Endothelial cell of umbilical vein (primary cell): ENCODE measurements at regions not wholly inside any gene's neighbourhood (a gene's known extent, or its start where the extent isn't known, plus 50 kb on each side); places are given as distances from the start of the nearest gene placed in this dataset.
"Not testable (repeated sequence)": the region's sequence is repeated elsewhere in the genome, so short reads cannot be mapped to it uniquely, and the experiment has no call there.

Experiments
- BruUV-seq: library from RNA; stranded (reverse); fragments of 400-500 nt; replicated peaks from 2 replicates; lab custom pipeline; 2021; lab: Mats Ljungman, UMichigan
- CTCF ChIA-PET: fragments of 300-600, 350-600 bp; sonication (Branson Sonifier 250); formaldehyde crosslinking; loops from one replicate; lab custom pipeline; 2021; ENCODE audit warnings: antibody characterized with exemption, inconsistent platforms; lab: Charles Lee
- POLR2A ChIA-PET: fragments of 300-600, 350-600 bp; sonication (Branson Sonifier 250); formaldehyde crosslinking; loops from one replicate; lab custom pipeline; 2021; ENCODE audit warnings: antibody characterized with exemption, inconsistent platforms; lab: Charles Lee
- DNase-seq: peaks from one replicate; pipeline ENCODE4 v3.0.0-alpha.2; 2011; ENCODE audit warnings: low read depth, low spot score
- FAIRE-seq: peaks from 2 replicates; lab custom pipeline; 2011; peaks lifted over from hg19 to GRCh38; lab: Jason Lieb, UNC
- H2AFZ ChIP-seq: 2 replicates; pipeline ENCODE4 v1.6.0; 2012; ENCODE audit warnings: low read depth, low read length, control low read depth, inconsistent platforms
- H3K27ac ChIP-seq: 2 replicates; pipeline ENCODE4 v1.5.1; 2011; ENCODE audit warnings: low read depth, mild to moderate bottlenecking, control low read depth, low read length, moderate library complexity; ENCODE audit not compliant: insufficient read depth
- H3K27me3 ChIP-seq, 2 experiments: 2 replicates each; pipeline versions ENCODE4 v1.6.0 to v1.6.1; 2011; ENCODE audit warnings: low read length in 2 of 2, mixed read lengths in 1 of 2; ENCODE audit not compliant: control insufficient read depth in 2 of 2, insufficient read depth in 2 of 2
- H3K36me3 ChIP-seq, 2 experiments: 2 replicates in 1 of 2; 3 replicates in 1 of 2; pipeline ENCODE4 v1.5.1; 2011; ENCODE audit warnings: low read length in 2 of 2, mild to moderate bottlenecking in 1 of 2, moderate library complexity in 1 of 2; ENCODE audit not compliant: control insufficient read depth in 2 of 2, insufficient read depth in 2 of 2; ENCODE audit errors: extremely low read depth in 1 of 2
- H3K4me1 ChIP-seq: 3 replicates; pipeline ENCODE4 v1.5.1; 2011; ENCODE audit warnings: mild to moderate bottlenecking, low read length; ENCODE audit not compliant: control insufficient read depth, insufficient read depth; ENCODE audit errors: extremely low read depth
- H3K4me2 ChIP-seq: 2 replicates; pipeline ENCODE4 v1.6.1; 2011; ENCODE audit warnings: low read length, control low read depth, mixed read lengths; ENCODE audit not compliant: insufficient read depth
- H3K4me3 ChIP-seq, 3 experiments: fragments of 200-600 bp in 1 of 3; sonication (generic), shearing (Covaris generic) in 1 of 3; replicated peaks in 1 of 3; 2 replicates each; pipeline ENCODE4 v1.5.1; 2011 to 2016; ENCODE audit warnings: control low read depth in 3 of 3, low read length in 3 of 3, mild to moderate bottlenecking in 2 of 3, inconsistent platforms in 1 of 3, low read depth in 1 of 3, moderate library complexity in 1 of 3; ENCODE audit not compliant: insufficient read depth in 1 of 3
- H3K79me2 ChIP-seq: 2 replicates; pipeline ENCODE4 v1.6.0; 2012; ENCODE audit warnings: low read length, inconsistent platforms; ENCODE audit not compliant: control insufficient read depth, insufficient read depth
- H3K9ac ChIP-seq: replicated peaks from 2 replicates; pipeline ENCODE3; 2011; ENCODE audit warnings: low read length, control low read depth; ENCODE audit not compliant: insufficient read depth; ENCODE audit errors: extremely low read depth
- H3K9me1 ChIP-seq: replicated peaks from 3 replicates; pipeline ENCODE4 v1.6.0; 2011; ENCODE audit warnings: mild to moderate bottlenecking, low read length; ENCODE audit not compliant: control insufficient read depth, insufficient read depth; ENCODE audit errors: extremely low read depth
- H3K9me3 ChIP-seq: replicated peaks from 2 replicates; pipeline ENCODE4 v1.5.1; 2012; ENCODE audit warnings: low read length, inconsistent platforms; ENCODE audit not compliant: control insufficient read depth, insufficient read depth
- H4K20me1 ChIP-seq: replicated peaks from 2 replicates; pipeline ENCODE3; 2011; ENCODE audit warnings: mild to moderate bottlenecking, low read length; ENCODE audit not compliant: control insufficient read depth, insufficient read depth; ENCODE audit errors: extremely low read depth
- FOS ChIP-seq: IDR thresholded peaks from 2 replicates; pipeline ENCODE4 v1.6.1; 2011; ENCODE audit warnings: mild to moderate bottlenecking, low read length, moderate library complexity, borderline replicate concordance; ENCODE audit not compliant: insufficient read depth
- GATA2 ChIP-seq: IDR thresholded peaks from 2 replicates; pipeline ENCODE4 v1.7.0; 2011; ENCODE audit warnings: low read depth, mild to moderate bottlenecking, moderate library complexity, mixed read lengths, low read length; ENCODE audit not compliant: insufficient read length, insufficient read depth
- dilution Hi-C: fragments of 300-500 bp; cut with MboI; formaldehyde crosslinking; loops from one replicate; pipeline ENCODE4 v1.15.0; 2019; ENCODE audit warnings: low sequenced_read_pairs; ENCODE audit not compliant: extremely low pct_ligation_motif_present
- intact Hi-C: fragments of 100-400 bp; cut with micrococcal nuclease; formaldehyde crosslinking; loops from one replicate; pipeline ENCODE4 v1.10.0; 2022

DNA sequence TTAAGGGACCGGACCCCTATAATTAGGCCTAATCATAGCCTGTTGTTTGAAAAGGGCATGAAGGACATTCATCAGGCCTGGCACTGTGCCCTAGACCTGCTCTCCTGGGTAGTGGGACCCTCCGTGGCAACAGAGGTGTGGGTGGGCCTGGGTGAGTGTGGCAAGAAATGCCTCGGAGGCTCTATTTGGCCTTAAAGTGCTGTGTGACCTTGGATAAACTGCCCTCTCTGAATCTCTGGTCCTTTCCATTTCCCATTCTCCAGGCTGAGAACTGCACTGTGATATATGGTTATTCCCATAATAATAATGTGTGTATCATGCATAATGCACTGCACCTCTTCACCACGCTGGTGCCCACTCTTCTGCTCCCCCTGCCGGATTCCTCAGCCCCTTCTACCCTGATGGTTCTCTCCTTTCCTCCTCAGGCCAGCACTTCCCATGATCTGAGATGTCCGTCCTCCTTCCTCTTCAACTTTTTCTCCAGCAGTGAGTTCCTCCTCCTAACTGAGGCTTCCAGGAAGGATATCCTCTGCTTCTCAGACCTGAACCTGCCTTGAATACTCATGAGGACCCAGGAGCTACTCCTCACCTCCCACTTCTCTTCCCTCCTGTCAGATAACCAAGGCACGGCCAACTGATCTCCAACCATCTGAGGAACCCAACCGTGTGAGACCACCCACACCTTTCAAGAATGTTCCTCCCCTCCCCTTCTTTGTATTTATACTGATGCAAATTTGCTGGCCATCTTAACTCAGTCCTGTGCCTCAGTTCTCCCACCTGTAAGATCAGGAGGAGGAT lies 111.0 kb upstream of the PZP start:
- intact Hi-C loops (loop anchor here (2.0 kb wide), 1 partner anchor 184 kb away; no protein-coding TSS in a partner anchor), dilution Hi-C loops (no loop called here)
- no TSS peak for BruUV-seq
- ChIA-PET CTCF (interaction anchor here (3.0 kb wide), 1 partner anchor 255 kb away, joined by 10 read pairs; no protein-coding TSS in a partner anchor), POLR2A (no interaction called here)
- Histone ChIP-seq H3K9me1 (no peaks in the 10 kb centered on the region), H3K27ac (no peak overlapping the region), H3K9me3 (no peaks in the 10 kb centered on the region), H4K20me1 (no peaks in the 10 kb centered on the region), H3K4me1 (no peaks in the 10 kb centered on the region), H3K27me3 (peaks cover 0 to 1% of the 10 kb centered on the region in 2 experiments), H3K36me3 (no peaks in the 10 kb centered on the region), H3K9ac (no peak overlapping the region), H2AFZ (no peak overlapping the region), H3K4me2 (no peak overlapping the region), H3K79me2 (no peaks in the 10 kb centered on the region), H3K4me3 (no peak overlapping the region)
- TF ChIP-seq GATA2 (no peak), FOS (no peak)
- FAIRE-seq (no peak), DNase-seq (no peak)

DNA sequence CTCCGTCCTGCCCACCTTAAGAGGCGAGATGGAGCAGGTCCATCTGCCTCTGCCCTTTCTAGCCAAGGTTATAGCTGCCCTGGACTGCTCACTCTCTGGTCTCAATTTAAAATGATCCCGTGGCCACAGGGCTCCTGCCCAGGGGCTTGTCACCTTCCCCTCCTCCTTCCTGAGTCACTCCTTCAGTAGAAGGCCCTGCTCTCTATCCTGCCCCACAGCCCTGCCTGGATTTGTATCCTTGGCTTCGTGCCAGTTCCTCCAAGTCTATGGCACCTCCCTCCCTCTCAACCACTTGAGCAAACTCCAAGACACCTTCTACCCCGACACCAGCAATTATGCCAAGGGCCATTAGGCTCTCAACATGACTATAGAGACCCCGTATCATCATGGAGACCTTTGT lies 105.3 kb upstream of the PZP start:
- dilution Hi-C loops, FAIRE-seq, H3K4me1 ChIP-seq, POLR2A ChIA-PET, BruUV-seq, intact Hi-C loops, H3K27me3 ChIP-seq, H3K27ac ChIP-seq, CTCF ChIA-PET, DNase-seq, H3K79me2 ChIP-seq, H3K9ac ChIP-seq, H3K9me3 ChIP-seq, H3K4me3 ChIP-seq, H3K4me2 ChIP-seq, H2AFZ ChIP-seq, H3K9me1 ChIP-seq, H4K20me1 ChIP-seq, H3K36me3 ChIP-seq: not testable (repeated sequence)

GRCh38 chr12:9312406-9313392 lies 104.5 kb upstream of the PZP start:
- H3K4me1 ChIP-seq, BruUV-seq, dilution Hi-C loops, DNase-seq, H3K9me1 ChIP-seq, H3K9me3 ChIP-seq, POLR2A ChIA-PET, H3K9ac ChIP-seq, H3K27ac ChIP-seq, CTCF ChIA-PET, FAIRE-seq, intact Hi-C loops, H3K4me3 ChIP-seq, H4K20me1 ChIP-seq, H3K79me2 ChIP-seq, H3K27me3 ChIP-seq, H3K4me2 ChIP-seq, H2AFZ ChIP-seq, H3K36me3 ChIP-seq: not testable (repeated sequence)
